HCT116 (cell line): ENCODE measurements at regions not wholly inside any gene's neighbourhood (a gene's known extent, or its start where the extent isn't known, plus 50 kb on each side); places are given as distances from the start of the nearest gene placed in this dataset.

Experiments used
- ATAC-seq: fragments of 200-7000 bp; cut with Tn5 transposase; 2 replicates; pipeline ENCODE4 v1.9.1; 2020; ENCODE audit warnings: mild to moderate bottlenecking, moderate library complexity
- BruUV-seq: library from RNA; stranded (reverse); fragments of 400-500 nt; replicated peaks from 2 replicates; lab custom pipeline; 2021; lab: Mats Ljungman, UMichigan
- CTCF ChIA-PET: fragments of 300-600 bp; sonication (Branson Sonifier 250); formaldehyde crosslinking; loops from one replicate; lab custom pipeline; 2021; ENCODE audit warnings: antibody characterized with exemption; lab: Charles Lee
- POLR2A ChIA-PET: fragments of 300-600, 350-600 bp; sonication (Branson Sonifier 250); formaldehyde crosslinking; loops from one replicate; lab custom pipeline; 2021; ENCODE audit warnings: antibody characterized with exemption; lab: Charles Lee
- RAD21 ChIA-PET, 2 experiments: fragments of 300-600 bp; sonication (Branson Sonifier 250); formaldehyde crosslinking; loops; one replicate each; lab custom pipeline; 2023; ENCODE audit warnings: low total read pairs in 2 of 2; ENCODE audit not compliant: uncharacterized antibody in 2 of 2, unreplicated experiment in 2 of 2, low non-redundant PET in 1 of 2; lab: Charles Lee
- DNase-seq: peaks from one replicate; pipeline ENCODE4 v3.0.0-alpha.2; 2010; ENCODE audit warnings: low read depth, low spot score
- H2AFZ ChIP-seq: fragments of 200-600 bp; shearing (Covaris generic), sonication (generic); 2 replicates; pipeline ENCODE4 v1.6.1; 2017; ENCODE audit warnings: low read depth, mixed run types, mixed read lengths, antibody characterized with exemption, low read length; ENCODE audit not compliant: poor library complexity, severe bottlenecking
- H3K27ac ChIP-seq: 2 replicates; pipeline ENCODE4 v1.5.1; 2012; ENCODE audit warnings: low read depth, low read length
- H3K27me3 ChIP-seq: fragments of 200-600 bp; sonication (generic); 2 replicates; pipeline ENCODE4 v1.6.1; 2016; ENCODE audit warnings: mixed run types, low read length, mixed read lengths; ENCODE audit not compliant: insufficient read depth
- H3K36me3 ChIP-seq, 2 experiments: fragments of 200-500 bp in 1 of 2; fragments of 200-600 bp in 1 of 2; sonication (Bioruptor generic) in 1 of 2; sonication (generic) in 1 of 2; 2 replicates each; pipeline versions ENCODE4 v1.5.1 to v1.6.1; 2014 to 2016; ENCODE audit warnings: low read length in 2 of 2, inconsistent platforms in 1 of 2, mixed read lengths in 1 of 2, mixed run types in 1 of 2; ENCODE audit not compliant: insufficient read depth in 2 of 2, control insufficient read depth in 1 of 2
- H3K4me1 ChIP-seq, 2 experiments: fragments of 200-600 bp in 1 of 2; sonication (generic) in 1 of 2; 2 replicates each; pipeline versions ENCODE4 v1.5.1 to v1.6.1; 2012 to 2017; ENCODE audit warnings: low read length in 2 of 2, inconsistent platforms in 1 of 2, mild to moderate bottlenecking in 1 of 2, mixed read lengths in 1 of 2, mixed run types in 1 of 2, moderate library complexity in 1 of 2; ENCODE audit not compliant: insufficient read depth in 2 of 2, control insufficient read depth in 1 of 2
- H3K4me2 ChIP-seq: fragments of 200-600 bp; sonication (generic); 2 replicates; pipeline ENCODE4 v1.6.1; 2017; ENCODE audit warnings: mixed run types, low read length, mixed read lengths
- H3K4me3 ChIP-seq, 2 experiments: fragments of 200-600 bp in 1 of 2; sonication (generic) in 1 of 2; replicated peaks in 1 of 2; 2 replicates each; pipeline ENCODE4 v1.5.1; 2011 to 2016; ENCODE audit warnings: low read length in 2 of 2, control low read depth in 1 of 2, low read depth in 1 of 2, mild to moderate bottlenecking in 1 of 2, mixed read lengths in 1 of 2, mixed run types in 1 of 2
- H3K79me2 ChIP-seq: fragments of 200-600 bp; sonication (generic); 2 replicates; pipeline ENCODE4 v1.6.1; 2017; ENCODE audit warnings: mild to moderate bottlenecking, mixed run types, low read length, moderate library complexity, mixed read lengths; ENCODE audit not compliant: insufficient read depth
- H3K9ac ChIP-seq: fragments of 200-600 bp; sonication (generic); 2 replicates; pipeline ENCODE4 v1.6.1; 2016; ENCODE audit warnings: low read length, mixed read lengths
- H3K9me2 ChIP-seq: fragments of 200-600 bp; sonication (generic), shearing (Covaris generic); 2 replicates; pipeline ENCODE4 v1.6.1; 2017; ENCODE audit warnings: mixed run types, mild to moderate bottlenecking, moderate library complexity; ENCODE audit not compliant: insufficient read depth
- H3K9me3 ChIP-seq, 2 experiments: fragments of 200-500 bp in 1 of 2; fragments of 200-600 bp in 1 of 2; sonication (Bioruptor generic) in 1 of 2; sonication (generic) in 1 of 2; 2 replicates each; pipeline ENCODE4 v1.6.1; 2014 to 2017; ENCODE audit warnings: low read length in 2 of 2, mixed read lengths in 2 of 2, inconsistent platforms in 1 of 2, low read depth in 1 of 2, mild to moderate bottlenecking in 1 of 2, mixed run types in 1 of 2, moderate library complexity in 1 of 2; ENCODE audit not compliant: control insufficient read depth in 1 of 2, insufficient read depth in 1 of 2
- H4K20me1 ChIP-seq: fragments of 200-600 bp; sonication (generic), shearing (Covaris generic); 2 replicates; pipeline ENCODE4 v1.6.1; 2017; ENCODE audit warnings: mixed run types, mild to moderate bottlenecking, moderate library complexity; ENCODE audit not compliant: insufficient read depth
- CBX3 ChIP-seq: IDR thresholded peaks from 2 replicates; pipeline ENCODE4 v1.6.1; 2012; ENCODE audit warnings: low read depth
- ELF1 ChIP-seq: IDR thresholded peaks from 2 replicates; pipeline ENCODE4 v1.6.1; 2012; ENCODE audit warnings: low read depth, borderline replicate concordance
- EZH2phosphoT487 ChIP-seq: fragments of 200-600 bp; IDR thresholded peaks from 2 replicates; pipeline ENCODE4 v1.6.1; 2018; ENCODE audit warnings: antibody characterized with exemption, borderline replicate concordance
- FOSL1 ChIP-seq: IDR thresholded peaks from 2 replicates; pipeline ENCODE4 v1.6.1; 2012; ENCODE audit warnings: low read depth
- POLR2AphosphoS5 ChIP-seq: IDR thresholded peaks from 2 replicates; pipeline ENCODE4 v1.6.1; 2011; ENCODE audit warnings: mild to moderate bottlenecking, low read depth, low read length, moderate library complexity
- SIN3A ChIP-seq: IDR thresholded peaks from 2 replicates; pipeline ENCODE4 v1.6.1; 2012; ENCODE audit warnings: low read depth
- SP1 ChIP-seq: IDR thresholded peaks from 2 replicates; pipeline ENCODE4 v1.6.1; 2012; ENCODE audit warnings: low read depth
- TCF7L2 ChIP-seq: IDR thresholded peaks from 2 replicates; pipeline ENCODE4 v1.7.0; 2011; ENCODE audit warnings: borderline replicate concordance, inconsistent platforms; ENCODE audit not compliant: insufficient read depth, insufficient read length; ENCODE audit errors: extremely low read depth
- ZFX ChIP-seq: fragments of 450-650 bp; IDR thresholded peaks from 2 replicates; pipeline ENCODE4 v1.6.1; 2017
- intact Hi-C: fragments of 100-400 bp; cut with micrococcal nuclease; formaldehyde crosslinking; loops from 2 replicates; pipeline ENCODE4 v1.10.0; 2022
- TF ChIP-seq, protein P1 (sequence below): IDR thresholded peaks from 2 replicates; pipeline ENCODE4 v1.6.1; 2011; ENCODE audit warnings: mild to moderate bottlenecking, low read length, moderate library complexity; ENCODE audit not compliant: insufficient replicate concordance; ENCODE audit errors: extremely low read depth
- TF ChIP-seq, protein P2 (sequence below): IDR thresholded peaks from 2 replicates; pipeline ENCODE4 v1.6.1; 2012; ENCODE audit warnings: low read depth
- TF ChIP-seq, protein P3 (sequence below): IDR thresholded peaks from 2 replicates; pipeline ENCODE4 v1.6.1; 2012

DNA sequence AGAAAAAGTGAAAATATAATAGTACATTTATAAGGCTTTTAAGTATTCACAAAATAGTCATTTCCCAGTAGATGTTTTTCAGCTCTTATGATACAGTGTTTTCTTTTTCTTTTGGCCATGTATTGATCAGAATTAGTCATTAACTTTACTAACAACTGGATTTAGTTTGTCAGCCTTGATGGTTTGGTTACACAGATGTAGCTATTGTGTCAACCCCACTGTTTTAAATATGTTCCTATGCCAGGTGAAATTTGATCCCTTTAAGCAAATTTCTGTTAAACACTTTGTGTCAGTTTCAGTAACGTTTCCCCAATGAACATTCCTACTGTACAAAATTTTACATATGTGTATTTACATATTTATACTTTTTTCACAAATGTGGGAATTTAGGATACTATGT, 261.5 kb upstream of the STARD13 start:
- ChIA-PET CTCF (no interaction called here), RAD21 (no interaction called here), POLR2A (no interaction called here)
- H3K36me3 ChIP-seq = no peaks in the 10 kb centered on the region
- H3K9me2 ChIP-seq = no peaks in the 10 kb centered on the region
- DNase-seq (no peak), ATAC-seq (no peak)
- H3K27ac ChIP-seq = no peak overlapping the region
- TF ChIP-seq FOSL1 (no peak), ELF1 (no peak), SIN3A (no peak), CBX3 (no peak), POLR2AphosphoS5 (no peak), SP1 (no peak), ZFX (no peak), EZH2phosphoT487 (no peak), TCF7L2 (no peak)
- TF ChIP-seq, protein P1, sequence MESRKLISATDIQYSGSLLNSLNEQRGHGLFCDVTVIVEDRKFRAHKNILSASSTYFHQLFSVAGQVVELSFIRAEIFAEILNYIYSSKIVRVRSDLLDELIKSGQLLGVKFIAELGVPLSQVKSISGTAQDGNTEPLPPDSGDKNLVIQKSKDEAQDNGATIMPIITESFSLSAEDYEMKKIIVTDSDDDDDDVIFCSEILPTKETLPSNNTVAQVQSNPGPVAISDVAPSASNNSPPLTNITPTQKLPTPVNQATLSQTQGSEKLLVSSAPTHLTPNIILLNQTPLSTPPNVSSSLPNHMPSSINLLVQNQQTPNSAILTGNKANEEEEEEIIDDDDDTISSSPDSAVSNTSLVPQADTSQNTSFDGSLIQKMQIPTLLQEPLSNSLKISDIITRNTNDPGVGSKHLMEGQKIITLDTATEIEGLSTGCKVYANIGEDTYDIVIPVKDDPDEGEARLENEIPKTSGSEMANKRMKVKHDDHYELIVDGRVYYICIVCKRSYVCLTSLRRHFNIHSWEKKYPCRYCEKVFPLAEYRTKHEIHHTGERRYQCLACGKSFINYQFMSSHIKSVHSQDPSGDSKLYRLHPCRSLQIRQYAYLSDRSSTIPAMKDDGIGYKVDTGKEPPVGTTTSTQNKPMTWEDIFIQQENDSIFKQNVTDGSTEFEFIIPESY = no peak
- TF ChIP-seq, protein P2, sequence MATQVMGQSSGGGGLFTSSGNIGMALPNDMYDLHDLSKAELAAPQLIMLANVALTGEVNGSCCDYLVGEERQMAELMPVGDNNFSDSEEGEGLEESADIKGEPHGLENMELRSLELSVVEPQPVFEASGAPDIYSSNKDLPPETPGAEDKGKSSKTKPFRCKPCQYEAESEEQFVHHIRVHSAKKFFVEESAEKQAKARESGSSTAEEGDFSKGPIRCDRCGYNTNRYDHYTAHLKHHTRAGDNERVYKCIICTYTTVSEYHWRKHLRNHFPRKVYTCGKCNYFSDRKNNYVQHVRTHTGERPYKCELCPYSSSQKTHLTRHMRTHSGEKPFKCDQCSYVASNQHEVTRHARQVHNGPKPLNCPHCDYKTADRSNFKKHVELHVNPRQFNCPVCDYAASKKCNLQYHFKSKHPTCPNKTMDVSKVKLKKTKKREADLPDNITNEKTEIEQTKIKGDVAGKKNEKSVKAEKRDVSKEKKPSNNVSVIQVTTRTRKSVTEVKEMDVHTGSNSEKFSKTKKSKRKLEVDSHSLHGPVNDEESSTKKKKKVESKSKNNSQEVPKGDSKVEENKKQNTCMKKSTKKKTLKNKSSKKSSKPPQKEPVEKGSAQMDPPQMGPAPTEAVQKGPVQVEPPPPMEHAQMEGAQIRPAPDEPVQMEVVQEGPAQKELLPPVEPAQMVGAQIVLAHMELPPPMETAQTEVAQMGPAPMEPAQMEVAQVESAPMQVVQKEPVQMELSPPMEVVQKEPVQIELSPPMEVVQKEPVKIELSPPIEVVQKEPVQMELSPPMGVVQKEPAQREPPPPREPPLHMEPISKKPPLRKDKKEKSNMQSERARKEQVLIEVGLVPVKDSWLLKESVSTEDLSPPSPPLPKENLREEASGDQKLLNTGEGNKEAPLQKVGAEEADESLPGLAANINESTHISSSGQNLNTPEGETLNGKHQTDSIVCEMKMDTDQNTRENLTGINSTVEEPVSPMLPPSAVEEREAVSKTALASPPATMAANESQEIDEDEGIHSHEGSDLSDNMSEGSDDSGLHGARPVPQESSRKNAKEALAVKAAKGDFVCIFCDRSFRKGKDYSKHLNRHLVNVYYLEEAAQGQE = no peak
- TF ChIP-seq, protein P3, sequence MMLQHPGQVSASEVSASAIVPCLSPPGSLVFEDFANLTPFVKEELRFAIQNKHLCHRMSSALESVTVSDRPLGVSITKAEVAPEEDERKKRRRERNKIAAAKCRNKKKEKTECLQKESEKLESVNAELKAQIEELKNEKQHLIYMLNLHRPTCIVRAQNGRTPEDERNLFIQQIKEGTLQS = no peak
- no TSS peak for BruUV-seq
- H3K4me2 ChIP-seq = no peak overlapping the region
- H3K9ac ChIP-seq = no peak overlapping the region
- intact Hi-C loops = loop anchor here (10.0 kb wide), 1 partner anchor 1618 kb away; no protein-coding TSS in a partner anchor
- H3K79me2 ChIP-seq = no peaks in the 10 kb centered on the region
- H3K4me3 ChIP-seq = no peak overlapping the region
- H3K9me3 ChIP-seq = no peaks in the 10 kb centered on the region
- H2AFZ ChIP-seq = no peak overlapping the region
- H4K20me1 ChIP-seq = no peaks in the 10 kb centered on the region
- peaks cover 13 to 17% of the 10 kb centered on the region in 2 experiments for H3K4me1 ChIP-seq
- H3K27me3 ChIP-seq = no peaks in the 10 kb centered on the region
